Mucosa of gallbladder (tissue), 1 donor: ENCODE measurements at regions not wholly inside any gene's neighbourhood (a gene's known extent, or its start where the extent isn't known, plus 50 kb on each side); places are given as distances from the start of the nearest gene placed in this dataset.

ENCODE experiments used
- DNase-seq: peaks from one replicate; pipeline ENCODE4 v3.0.0-alpha.2; 2020; ENCODE audit warnings: low spot score
- donor health status: DM: no; HTN: no; CAD: no.

- no peak for DNase-seq
Measured at GRCh38 chr5:111676926-111677415, 80.0 kb downstream of the NREP start.

GRCh38 chr5:111676466-111676865 lies 80.5 kb downstream of the NREP start:
- DNase-seq: no peak

GRCh38 chr5:111675201-111675934 lies 81.6 kb downstream of the NREP start:
- DNase-seq: no peak

- no peak for DNase-seq
Measured at GRCh38 chr5:111673891-111674626, 82.9 kb downstream of the NREP start.

GRCh38 chr5:111672099-111672498 lies 84.9 kb downstream of the NREP start:
- DNase-seq: no peak

GRCh38 chr5:111670826-111671492 lies 86.0 kb downstream of the NREP start:
- no peak for DNase-seq

- no peak for DNase-seq
Measured at GRCh38 chr5:111668477-111669414, 88.2 kb downstream of the NREP start.

- DNase-seq: no peak
Measured at GRCh38 chr5:111667128-111667736, 89.8 kb downstream of the NREP start.

- DNase-seq: no peak
Measured at GRCh38 chr5:111656580-111656979, 100.4 kb downstream of the NREP start.

GRCh38 chr5:111655169-111655924 lies 101.6 kb downstream of the NREP start:
- no peak for DNase-seq

- DNase-seq: no peak
Measured at GRCh38 chr5:111653408-111653807, 103.6 kb downstream of the NREP start.

- DNase-seq: no peak
Measured at GRCh38 chr5:111649516-111649915, 107.5 kb downstream of the NREP start.

- DNase-seq: no peak
Measured at GRCh38 chr5:111645303-111645838, 111.6 kb downstream of the NREP start.

GRCh38 chr5:111643499-111643898 lies 113.5 kb downstream of the NREP start:
- DNase-seq: no peak

GRCh38 chr5:111641533-111642233 lies 115.3 kb downstream of the NREP start:
- DNase-seq: no peak

- DNase-seq: no peak
Measured at GRCh38 chr5:111639912-111640311, 117.1 kb downstream of the NREP start.

GRCh38 chr5:111636736-111637135 lies 120.3 kb downstream of the NREP start:
- DNase-seq: no peak

- DNase-seq: no peak
Measured at GRCh38 chr5:111635916-111636570, 121.0 kb downstream of the NREP start.
